BLaER1 treated with 17β-estradiol and CSF1 and Interleukin-3, amounts not matched to agents 10 nM and 100 nM (cell line): ENCODE measurements at regions not wholly inside any gene's neighbourhood (a gene's known extent, or its start where the extent isn't known, plus 50 kb on each side); places are given as distances from the start of the nearest gene placed in this dataset.

ENCODE experiments used
- H3K27ac ChIP-seq, 11 experiments: shearing (Covaris generic); formaldehyde crosslinking; 2 replicates each; pipeline ENCODE4 v1.8.1; 2022
- H3K27me3 ChIP-seq, 11 experiments: shearing (Covaris generic); formaldehyde crosslinking; 2 replicates each; pipeline ENCODE4 v1.8.1; 2022
- H3K36me3 ChIP-seq, 11 experiments: shearing (Covaris generic); formaldehyde crosslinking; 2 replicates each; pipeline ENCODE4 v1.8.1; 2022
- H3K4me1 ChIP-seq, 10 experiments: shearing (Covaris generic); formaldehyde crosslinking; 2 replicates each; pipeline ENCODE4 v1.8.1; 2022
- H3K4me2 ChIP-seq, 11 experiments: shearing (Covaris generic); formaldehyde crosslinking; 2 replicates each; pipeline ENCODE4 v1.8.1; 2022
- H3K4me3 ChIP-seq, 10 experiments: shearing (Covaris generic); formaldehyde crosslinking; 2 replicates each; pipeline ENCODE4 v1.8.1; 2022
- H3K9ac ChIP-seq, 11 experiments: shearing (Covaris generic); formaldehyde crosslinking; 2 replicates each; pipeline ENCODE4 v1.8.1; 2022
- H3K9me3 ChIP-seq, 11 experiments: shearing (Covaris generic); formaldehyde crosslinking; replicated peaks in 1 of 11; 2 replicates each; pipeline ENCODE4 v1.8.1; 2022
- H4K20me1 ChIP-seq, 11 experiments: shearing (Covaris generic); formaldehyde crosslinking; 2 replicates each; pipeline ENCODE4 v1.8.1; 2022
- Cebpa-rat ChIP-seq, 11 experiments: shearing (Covaris generic); IDR thresholded peaks; 2 replicates each; pipeline ENCODE4 v1.8.1; 2022

GRCh38 chr5:91850031-91850430, 466.9 kb upstream of the ARRDC3 start:
- no peak overlapping the region for H3K27ac ChIP-seq
- no peak overlapping the region for H3K4me2 ChIP-seq
- no peak overlapping the region for H3K4me3 ChIP-seq
- H4K20me1 ChIP-seq: no peaks in the 10 kb centered on the region
- no peak overlapping the region for H3K9ac ChIP-seq
- no peaks in the 10 kb centered on the region for H3K36me3 ChIP-seq
- no peaks in the 10 kb centered on the region for H3K4me1 ChIP-seq
- no peaks in the 10 kb centered on the region for H3K27me3 ChIP-seq
- TF ChIP-seq Cebpa-rat (IDR thresholded peaks at IDR 0.05): no peak
- no peaks in the 10 kb centered on the region for H3K9me3 ChIP-seq

- Histone ChIP-seq H4K20me1 (no peaks in the 10 kb centered on the region), H3K4me2 (no peak overlapping the region), H3K27me3 (no peaks in the 10 kb centered on the region), H3K9me3 (no peaks in the 10 kb centered on the region), H3K4me1 (no peaks in the 10 kb centered on the region), H3K27ac (no peak overlapping the region), H3K36me3 (no peaks in the 10 kb centered on the region), H3K4me3 (no peak overlapping the region), H3K9ac (no peak overlapping the region)
- no peak for TF ChIP-seq Cebpa-rat (IDR thresholded peaks at IDR 0.05)
Measured at GRCh38 chr5:91849069-91849468, 466.0 kb upstream of the ARRDC3 start.

- Histone ChIP-seq H3K27ac (no peak overlapping the region), H3K9me3 (no peaks in the 10 kb centered on the region), H4K20me1 (no peaks in the 10 kb centered on the region), H3K9ac (no peak overlapping the region), H3K4me3 (no peak overlapping the region), H3K27me3 (no peaks in the 10 kb centered on the region), H3K4me1 (no peaks in the 10 kb centered on the region), H3K4me2 (no peak overlapping the region), H3K36me3 (no peaks in the 10 kb centered on the region)
- no peak for TF ChIP-seq Cebpa-rat (IDR thresholded peaks at IDR 0.05)
Measured at GRCh38 chr5:91848453-91848852, 465.3 kb upstream of the ARRDC3 start.

- Histone ChIP-seq H3K9ac (no peak overlapping the region), H3K36me3 (no peaks in the 10 kb centered on the region), H3K27me3 (no peaks in the 10 kb centered on the region), H3K27ac (no peak overlapping the region), H3K4me2 (no peak overlapping the region), H3K9me3 (no peaks in the 10 kb centered on the region), H4K20me1 (no peaks in the 10 kb centered on the region), H3K4me1 (no peaks in the 10 kb centered on the region), H3K4me3 (no peak overlapping the region)
- TF ChIP-seq Cebpa-rat (IDR thresholded peaks at IDR 0.05): no peak
Measured at GRCh38 chr5:91841423-91841822, 458.3 kb upstream of the ARRDC3 start.

- no peak for TF ChIP-seq Cebpa-rat (IDR thresholded peaks at IDR 0.05)
- no peak overlapping the region for H3K4me2 ChIP-seq
- no peaks in the 10 kb centered on the region for H3K27me3 ChIP-seq
- no peak overlapping the region for H3K9ac ChIP-seq
- no peaks in the 10 kb centered on the region for H3K4me1 ChIP-seq
- no peak overlapping the region for H3K27ac ChIP-seq
- H4K20me1 ChIP-seq: no peaks in the 10 kb centered on the region
- no peaks in the 10 kb centered on the region for H3K9me3 ChIP-seq
- no peak overlapping the region for H3K4me3 ChIP-seq
- H3K36me3 ChIP-seq: no peaks in the 10 kb centered on the region
Measured at GRCh38 chr5:91840412-91840811, 457.3 kb upstream of the ARRDC3 start.

- Histone ChIP-seq H3K4me2 (no peak overlapping the region), H3K9me3 (no peaks in the 10 kb centered on the region), H3K4me1 (no peaks in the 10 kb centered on the region), H3K9ac (no peak overlapping the region), H4K20me1 (no peaks in the 10 kb centered on the region), H3K27ac (no peak overlapping the region), H3K36me3 (no peaks in the 10 kb centered on the region), H3K4me3 (no peak overlapping the region), H3K27me3 (no peaks in the 10 kb centered on the region)
- no peak for TF ChIP-seq Cebpa-rat (IDR thresholded peaks at IDR 0.05)
Measured at GRCh38 chr5:91839721-91840120, 456.6 kb upstream of the ARRDC3 start.

- Histone ChIP-seq H3K4me2 (no peak overlapping the region), H3K4me1 (no peaks in the 10 kb centered on the region), H3K9me3 (no peaks in the 10 kb centered on the region), H3K27me3 (no peaks in the 10 kb centered on the region), H3K4me3 (no peak overlapping the region), H3K36me3 (no peaks in the 10 kb centered on the region), H3K27ac (no peak overlapping the region), H3K9ac (no peak overlapping the region), H4K20me1 (no peaks in the 10 kb centered on the region)
- TF ChIP-seq Cebpa-rat (IDR thresholded peaks at IDR 0.05): no peak
Measured at GRCh38 chr5:91839233-91839632, 456.1 kb upstream of the ARRDC3 start.

GRCh38 chr5:91830361-91830953, 447.3 kb upstream of the ARRDC3 start:
- H3K36me3 ChIP-seq: no peaks in the 10 kb centered on the region
- H3K9ac ChIP-seq: no peak overlapping the region
- H3K4me3 ChIP-seq: no peak overlapping the region
- no peak overlapping the region for H3K27ac ChIP-seq
- TF ChIP-seq Cebpa-rat (IDR thresholded peaks at IDR 0.05): no peak
- no peak overlapping the region for H3K4me2 ChIP-seq
- no peaks in the 10 kb centered on the region for H3K27me3 ChIP-seq
- no peaks in the 10 kb centered on the region for H4K20me1 ChIP-seq
- 0 out of 20 replicates have a peak, but pooled peaks cover 0 to 6% (median 0%) of the 10 kb centered on the region in 10 experiments for H3K4me1 ChIP-seq
- no peaks in the 10 kb centered on the region for H3K9me3 ChIP-seq

GRCh38 chr5:91825618-91826017, 442.5 kb upstream of the ARRDC3 start:
- Histone ChIP-seq H3K9ac (no peak overlapping the region), H3K4me1 (0 out of 20 replicates have a peak, but pooled peaks cover 0 to 6% (median 0%) of the 10 kb centered on the region in 10 experiments), H3K4me2 (no peak overlapping the region), H3K27ac (no peak overlapping the region), H4K20me1 (no peaks in the 10 kb centered on the region), H3K4me3 (no peak overlapping the region), H3K9me3 (no peaks in the 10 kb centered on the region), H3K36me3 (no peaks in the 10 kb centered on the region), H3K27me3 (no peaks in the 10 kb centered on the region)
- TF ChIP-seq Cebpa-rat (IDR thresholded peaks at IDR 0.05): no peak

GRCh38 chr5:91824406-91824805, 441.3 kb upstream of the ARRDC3 start:
- no peaks in the 10 kb centered on the region for H3K27me3 ChIP-seq
- no peak for TF ChIP-seq Cebpa-rat (IDR thresholded peaks at IDR 0.05)
- no peak overlapping the region for H3K9ac ChIP-seq
- no peaks in the 10 kb centered on the region for H4K20me1 ChIP-seq
- H3K4me2 ChIP-seq: no peak overlapping the region
- H3K27ac ChIP-seq: no peak overlapping the region
- no peak overlapping the region for H3K4me3 ChIP-seq
- no peaks in the 10 kb centered on the region for H3K36me3 ChIP-seq
- no peaks in the 10 kb centered on the region for H3K9me3 ChIP-seq
- H3K4me1 ChIP-seq: 0 out of 20 replicates have a peak, but pooled peaks cover 0 to 4% (median 0%) of the 10 kb centered on the region in 10 experiments
